K562 (cell line): ENCODE measurements at regions not wholly inside any gene's neighbourhood (a gene's known extent, or its start where the extent isn't known, plus 50 kb on each side); places are given as distances from the start of the nearest gene placed in this dataset.

Source experiments
- ATAC-seq: fragments of 200-7000 bp; cut with Tn5 transposase; 3 replicates; pipeline ENCODE4 v1.9.1; 2020; ENCODE audit warnings: moderate library complexity
- BruUV-seq: library from RNA; stranded (reverse); fragments of 400-500 nt; replicated peaks from 2 replicates; lab custom pipeline; 2021; lab: Mats Ljungman, UMichigan
- CTCF ChIA-PET: fragments of 300-600 bp; formaldehyde crosslinking; extraction: SDS; loops from one replicate; lab custom pipeline; 2021; ENCODE audit warnings: low intra/inter-chr PET ratio; lab: Yijun Ruan, JAX
- POLR2A ChIA-PET: fragments of 300-600, 350-650 bp; sonication (Branson Sonifier 250); formaldehyde crosslinking; extraction: SDS; loops from one replicate; lab custom pipeline; 2021; ENCODE audit warnings: antibody characterized with exemption, inconsistent platforms; lab: Yijun Ruan, JAX
- DNase-seq, 4 experiments: peaks; one replicate each; pipeline versions ENCODE4 v3.0.0 to v3.0.0-alpha.2; 2011 to 2018; ENCODE audit warnings: low spot score in 3 of 4, mixed read lengths in 3 of 4; ENCODE audit errors: extremely low read depth in 1 of 4
- FAIRE-seq: peaks from 2 replicates; lab custom pipeline; 2011; peaks lifted over from hg19 to GRCh38; lab: Jason Lieb, UNC
- H2AFZ ChIP-seq: 2 replicates; pipeline ENCODE4 v1.6.0; 2011; ENCODE audit warnings: low read depth, low read length, control low read depth, inconsistent platforms
- H3K27ac ChIP-seq: fragments of 200-600 bp; 3 replicates; pipeline ENCODE4 v1.8.0; 2011; ENCODE audit warnings: low read depth, mild to moderate bottlenecking, control low read depth, inconsistent platforms, low read length, moderate library complexity, mixed read lengths; ENCODE audit errors: extremely low read depth
- H3K27me3 ChIP-seq, 2 experiments: fragments of 300-600 bp in 1 of 2; 2 replicates in 1 of 2; 3 replicates in 1 of 2; pipeline versions ENCODE4 v1.6.0 to v1.8.0; 2011; ENCODE audit warnings: inconsistent platforms in 2 of 2, low read length in 2 of 2, mild to moderate bottlenecking in 1 of 2, mixed read lengths in 1 of 2, moderate library complexity in 1 of 2; ENCODE audit not compliant: control insufficient read depth in 2 of 2, insufficient read depth in 2 of 2
- H3K36me3 ChIP-seq: fragments of 300-600 bp; 3 replicates; pipeline ENCODE4 v1.8.0; 2011; ENCODE audit warnings: mild to moderate bottlenecking, low read length, inconsistent platforms; ENCODE audit not compliant: control insufficient read depth, insufficient read depth
- H3K4me1 ChIP-seq, 2 experiments: fragments of 200-600 bp in 1 of 2; replicated peaks in 1 of 2; 2 replicates in 1 of 2; 3 replicates in 1 of 2; pipeline versions ENCODE4 v1.5.1 to v1.8.0; 2011; ENCODE audit warnings: inconsistent platforms in 2 of 2, low read length in 2 of 2, mild to moderate bottlenecking in 1 of 2, mixed read lengths in 1 of 2, moderate library complexity in 1 of 2; ENCODE audit not compliant: control insufficient read depth in 2 of 2, insufficient read depth in 2 of 2
- H3K4me2 ChIP-seq: 2 replicates; pipeline ENCODE4 v1.6.1; 2011; ENCODE audit warnings: low read length, control low read depth, inconsistent platforms, mixed read lengths; ENCODE audit not compliant: insufficient read depth
- H3K4me3 ChIP-seq: fragments of 200-600 bp; sonication (generic), shearing (Covaris generic); 2 replicates; pipeline ENCODE4 v1.5.1; 2016; ENCODE audit warnings: control low read depth, inconsistent platforms
- H3K79me2 ChIP-seq: fragments of 200-600 bp; 3 replicates; pipeline ENCODE4 v1.8.0; 2011; ENCODE audit warnings: low read length, inconsistent platforms; ENCODE audit not compliant: control insufficient read depth, insufficient read depth
- H3K9ac ChIP-seq, 2 experiments: 2 replicates each; pipeline versions ENCODE4 v1.6.0 to v1.6.1; 2011; ENCODE audit warnings: low read depth in 2 of 2, low read length in 2 of 2, control low read depth in 1 of 2, inconsistent platforms in 1 of 2, mild to moderate bottlenecking in 1 of 2, mixed read lengths in 1 of 2; ENCODE audit not compliant: insufficient read depth in 1 of 2
- H3K9me1 ChIP-seq: one replicate; pipeline ENCODE4 v1.6.0; 2011; ENCODE audit warnings: inconsistent platforms, mild to moderate bottlenecking, low read length, moderate library complexity; ENCODE audit not compliant: control insufficient read depth, insufficient read depth
- H3K9me3 ChIP-seq: replicated peaks from 2 replicates; pipeline ENCODE4 v1.5.1; 2011; ENCODE audit warnings: low read depth, low read length, inconsistent platforms; ENCODE audit not compliant: control insufficient read depth, insufficient read depth
- H4K20me1 ChIP-seq: replicated peaks from 2 replicates; pipeline ENCODE4 v1.6.1; 2011; ENCODE audit warnings: low read length, inconsistent platforms, mixed read lengths; ENCODE audit not compliant: control insufficient read depth, insufficient read depth
- MECOM ChIP-seq: fragments of 250-450 bp; sonication (Bioruptor Pico); IDR thresholded peaks from 2 replicates; pipeline ENCODE4 v1.8.0; 2022; ENCODE audit warnings: inconsistent platforms
- WGBS: fragments of 100-300 bp; shearing (Covaris generic); methylation state at CpG from one replicate; pipeline ENCODE4 v1.1.6; 2016; ENCODE audit warnings: low coverage, mixed read lengths; ENCODE audit not compliant: insufficient coverage; ENCODE audit errors: missing lambda C conversion rate; 5-methylcytosine and 5-hydroxymethylcytosine counted together
- in situ Hi-C: fragments of 300-500 bp; cut with MboI; formaldehyde crosslinking; loops from 4 replicates; pipeline ENCODE4 v1.15.0; 2018; ENCODE audit warnings: inconsistent platforms, mixed read lengths
- intact Hi-C: fragments of 100-400 bp; cut with micrococcal nuclease; formaldehyde crosslinking; loops from 2 replicates; pipeline ENCODE4 v1.14.2; 2022
- TF ChIP-seq, protein P1 (sequence below): sonication (generic); formaldehyde crosslinking; IDR thresholded peaks from 2 replicates; pipeline ENCODE4 v1.8.1; 2023; ENCODE audit warnings: mild to moderate bottlenecking, missing genetic modification reagents
- TF ChIP-seq, protein P2 (sequence below): fragments of 450-650 bp; formaldehyde crosslinking; IDR thresholded peaks from 2 replicates; pipeline ENCODE4 v1.4.0; 2022; ENCODE audit warnings: mild to moderate bottlenecking, moderate library complexity

DNA sequence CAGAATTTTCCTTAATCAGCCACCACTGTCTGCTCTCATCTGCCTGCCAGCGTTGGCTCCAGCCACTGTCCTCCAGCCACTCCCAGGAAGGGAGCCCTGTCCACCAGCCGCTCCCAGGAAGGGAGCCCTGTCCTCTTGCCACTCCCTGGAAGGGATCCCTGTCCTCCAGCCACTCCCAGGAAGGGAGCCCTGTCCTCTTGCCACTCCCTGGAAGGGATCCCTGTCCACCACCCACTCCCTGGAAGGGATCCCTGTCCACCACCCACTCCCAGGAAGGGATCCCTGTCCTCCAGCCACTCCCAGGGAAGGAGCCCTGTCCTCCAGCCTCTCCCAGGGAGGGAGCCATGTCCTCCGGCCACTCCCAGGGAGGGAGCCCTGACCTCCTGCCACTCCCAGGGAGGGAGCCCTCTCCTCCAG is 726.5 kb downstream of the PTPRU start:
- Histone ChIP-seq H3K4me2 (no peak overlapping the region), H3K27me3 (no peaks in the 10 kb centered on the region; a peak in 1 of 5 replicates), H3K4me1 (no peaks in the 10 kb centered on the region), H3K27ac (no peak overlapping the region), H3K79me2 (no peaks in the 10 kb centered on the region), H3K9me3 (no peaks in the 10 kb centered on the region), H3K4me3 (no peak overlapping the region), H4K20me1 (peaks cover 12% of the 10 kb centered on the region; the same call in 1 of the 2 replicates), H3K36me3 (no peaks in the 10 kb centered on the region), H3K9me1 (no peaks in the 10 kb centered on the region), H2AFZ (no peak overlapping the region; the same call in 1 of the 2 replicates), H3K9ac (no peak overlapping the region)
- POLR2A ChIA-PET, result no interaction called here
- intact Hi-C loops (no loop called here), in situ Hi-C loops (no loop called here)
- ATAC-seq, result peak; percentile 76
- 0% methylated on average over 2 of the region's 3 CpGs for WGBS
- TF ChIP-seq, protein P1, sequence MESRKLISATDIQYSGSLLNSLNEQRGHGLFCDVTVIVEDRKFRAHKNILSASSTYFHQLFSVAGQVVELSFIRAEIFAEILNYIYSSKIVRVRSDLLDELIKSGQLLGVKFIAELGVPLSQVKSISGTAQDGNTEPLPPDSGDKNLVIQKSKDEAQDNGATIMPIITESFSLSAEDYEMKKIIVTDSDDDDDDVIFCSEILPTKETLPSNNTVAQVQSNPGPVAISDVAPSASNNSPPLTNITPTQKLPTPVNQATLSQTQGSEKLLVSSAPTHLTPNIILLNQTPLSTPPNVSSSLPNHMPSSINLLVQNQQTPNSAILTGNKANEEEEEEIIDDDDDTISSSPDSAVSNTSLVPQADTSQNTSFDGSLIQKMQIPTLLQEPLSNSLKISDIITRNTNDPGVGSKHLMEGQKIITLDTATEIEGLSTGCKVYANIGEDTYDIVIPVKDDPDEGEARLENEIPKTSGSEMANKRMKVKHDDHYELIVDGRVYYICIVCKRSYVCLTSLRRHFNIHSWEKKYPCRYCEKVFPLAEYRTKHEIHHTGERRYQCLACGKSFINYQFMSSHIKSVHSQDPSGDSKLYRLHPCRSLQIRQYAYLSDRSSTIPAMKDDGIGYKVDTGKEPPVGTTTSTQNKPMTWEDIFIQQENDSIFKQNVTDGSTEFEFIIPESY (CRISPR knock-in tag), result no peak
- TF ChIP-seq MECOM, result no peak
- TF ChIP-seq, protein P2, sequence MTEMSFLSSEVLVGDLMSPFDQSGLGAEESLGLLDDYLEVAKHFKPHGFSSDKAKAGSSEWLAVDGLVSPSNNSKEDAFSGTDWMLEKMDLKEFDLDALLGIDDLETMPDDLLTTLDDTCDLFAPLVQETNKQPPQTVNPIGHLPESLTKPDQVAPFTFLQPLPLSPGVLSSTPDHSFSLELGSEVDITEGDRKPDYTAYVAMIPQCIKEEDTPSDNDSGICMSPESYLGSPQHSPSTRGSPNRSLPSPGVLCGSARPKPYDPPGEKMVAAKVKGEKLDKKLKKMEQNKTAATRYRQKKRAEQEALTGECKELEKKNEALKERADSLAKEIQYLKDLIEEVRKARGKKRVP (CRISPR knock-in tag), result no peak
- CTCF ChIA-PET, result no interaction called here
- no peak for FAIRE-seq
- DNase-seq, result peak in 3 of 4 experiments; percentile 20 to 45 (median 38)
- no TSS peak for BruUV-seq
